ENCODE measurements at regions not wholly inside any gene's neighbourhood (a gene's known extent, or its start where the extent isn't known, plus 50 kb on each side); places are given as distances from the start of the nearest gene placed in this dataset.

GRCh38 chr3:89572261-89572660 lies 464.8 kb downstream of the EPHA3 start:
- BruUV-seq (replicated peaks): no TSS peak
- WGBS (ENCODE audit: insufficient coverage, low coverage, missing lambda C conversion rate): 0% methylated on average over 1 of the region's 1 CpG
- no peak for DNase-seq (ENCODE audit: extremely low read depth in 1 of 4, low spot score in 3 of 4)
- Histone ChIP-seq H3K27ac (ENCODE audit: extremely low read depth, low read depth, low read length) (no peak overlapping the region), H3K9me1 (ENCODE audit: control insufficient read depth, insufficient read depth, low read length) (no peaks in the 10 kb centered on the region), H3K9me3 (replicated peaks; ENCODE audit: control insufficient read depth, insufficient read depth, low read depth, low read length) (no peaks in the 10 kb centered on the region), H3K27me3 (ENCODE audit: control insufficient read depth in 2 of 2, insufficient read depth in 2 of 2, low read length in 2 of 2) (no peaks in the 10 kb centered on the region), H3K79me2 (ENCODE audit: control insufficient read depth, insufficient read depth, low read length) (no peaks in the 10 kb centered on the region), H3K9ac (ENCODE audit: insufficient read depth in 1 of 2, low read depth in 2 of 2, low read length in 2 of 2) (no peak overlapping the region), H3K4me1 (replicated peaks in 1 of 2; ENCODE audit: control insufficient read depth in 2 of 2, insufficient read depth in 2 of 2, low read length in 2 of 2) (no peaks in the 10 kb centered on the region), H4K20me1 (replicated peaks; ENCODE audit: control insufficient read depth, insufficient read depth, low read length) (no peaks in the 10 kb centered on the region), H3K4me2 (ENCODE audit: insufficient read depth, low read length) (no peak overlapping the region), H3K36me3 (ENCODE audit: control insufficient read depth, insufficient read depth, low read length) (no peaks in the 10 kb centered on the region), H2AFZ (ENCODE audit: low read depth, low read length) (no peak overlapping the region), H3K4me3 (no peak overlapping the region)
- ChIA-PET POLR2A (no interaction called here), CTCF (ENCODE audit: low intra/inter-chr PET ratio) (no interaction called here)
- TF ChIP-seq CBX3 (IDR thresholded peaks at IDR 0.05; ENCODE audit: borderline replicate concordance in 1 of 2, low read length in 2 of 2): no peak
- no peak for TF ChIP-seq SUPT5H (IDR thresholded peaks at IDR 0.05)
- TF ChIP-seq, protein P1, sequence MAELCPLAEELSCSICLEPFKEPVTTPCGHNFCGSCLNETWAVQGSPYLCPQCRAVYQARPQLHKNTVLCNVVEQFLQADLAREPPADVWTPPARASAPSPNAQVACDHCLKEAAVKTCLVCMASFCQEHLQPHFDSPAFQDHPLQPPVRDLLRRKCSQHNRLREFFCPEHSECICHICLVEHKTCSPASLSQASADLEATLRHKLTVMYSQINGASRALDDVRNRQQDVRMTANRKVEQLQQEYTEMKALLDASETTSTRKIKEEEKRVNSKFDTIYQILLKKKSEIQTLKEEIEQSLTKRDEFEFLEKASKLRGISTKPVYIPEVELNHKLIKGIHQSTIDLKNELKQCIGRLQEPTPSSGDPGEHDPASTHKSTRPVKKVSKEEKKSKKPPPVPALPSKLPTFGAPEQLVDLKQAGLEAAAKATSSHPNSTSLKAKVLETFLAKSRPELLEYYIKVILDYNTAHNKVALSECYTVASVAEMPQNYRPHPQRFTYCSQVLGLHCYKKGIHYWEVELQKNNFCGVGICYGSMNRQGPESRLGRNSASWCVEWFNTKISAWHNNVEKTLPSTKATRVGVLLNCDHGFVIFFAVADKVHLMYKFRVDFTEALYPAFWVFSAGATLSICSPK (IDR thresholded peaks at IDR 0.05; ENCODE audit: borderline replicate concordance): no peak
- no peak for TF ChIP-seq COPS2 (conservative IDR thresholded peaks at IDR 0.05)
- TF ChIP-seq ZNF57 (CRISPR knock-in tag; IDR thresholded peaks at IDR 0.05): no peak
- TF ChIP-seq ARHGAP35 (IDR thresholded peaks at IDR 0.05; ENCODE audit: partially characterized antibody): no peak
- TF ChIP-seq BDP1 (IDR thresholded peaks at IDR 0.05; ENCODE audit: insufficient read depth, insufficient read length): no peak
- no peak for TF ChIP-seq HMGN3 (IDR thresholded peaks at IDR 0.05; ENCODE audit: borderline replicate concordance, extremely low read depth, insufficient read length, low read depth, low read length)
- TF ChIP-seq SNRNP70 (optimal IDR thresholded peaks at IDR 0.05; ENCODE audit: low read depth, low read length): no peak
- TF ChIP-seq ZNF124 (CRISPR knock-in tag; IDR thresholded peaks at IDR 0.05): no peak
- TF ChIP-seq OTX1 (CRISPR knock-in tag; IDR thresholded peaks at IDR 0.05): no peak
- in situ Hi-C loops (cut with MboI): no loop called here
- intact Hi-C loops (cut with micrococcal nuclease): no loop called here
- no peak for FAIRE-seq
- ATAC-seq: no peak
